Central memory CD8-positive, alpha-beta T cell (primary cell): ENCODE measurements at regions not wholly inside any gene's neighbourhood (a gene's known extent, or its start where the extent isn't known, plus 50 kb on each side); places are given as distances from the start of the nearest gene placed in this dataset.

Source experiments
- ATAC-seq: fragments of 150-1000 bp; cut with Tn5 transposase; replicated peaks from 2 replicates; pipeline ENCODE4 v1.10.0; 2022; ENCODE audit warnings: mild to moderate bottlenecking, moderate FRiP score, moderate number of reproducible peaks; ENCODE audit not compliant: poor library complexity, severe bottlenecking; ENCODE audit errors: extremely low read depth
- DNase-seq, 2 donors: peaks; one replicate each; pipeline ENCODE4 v3.0.0; 2021; ENCODE audit warnings: low spot score in 2 of 2
- H3K27ac Mint-ChIP-seq: one replicate; pipeline ENCODE4 v1.8.0; 2022; ENCODE audit warnings: low read depth, mild to moderate bottlenecking, moderate library complexity, mixed read lengths
- H3K27me3 Mint-ChIP-seq: one replicate; pipeline ENCODE4 v1.8.0; 2022; ENCODE audit warnings: mixed read lengths
- H3K36me3 Mint-ChIP-seq: one replicate; pipeline ENCODE4 v1.8.0; 2022; ENCODE audit warnings: mild to moderate bottlenecking, moderate library complexity, mixed read lengths; ENCODE audit not compliant: insufficient read depth
- H3K4me1 Mint-ChIP-seq: one replicate; pipeline ENCODE4 v1.8.0; 2022; ENCODE audit warnings: mixed read lengths
- H3K4me3 Mint-ChIP-seq: one replicate; pipeline ENCODE4 v1.8.0; 2022; ENCODE audit warnings: mild to moderate bottlenecking, moderate library complexity, mixed read lengths
- H3K9me3 Mint-ChIP-seq: one replicate; pipeline ENCODE4 v1.8.0; 2022; ENCODE audit warnings: mixed read lengths

DNA sequence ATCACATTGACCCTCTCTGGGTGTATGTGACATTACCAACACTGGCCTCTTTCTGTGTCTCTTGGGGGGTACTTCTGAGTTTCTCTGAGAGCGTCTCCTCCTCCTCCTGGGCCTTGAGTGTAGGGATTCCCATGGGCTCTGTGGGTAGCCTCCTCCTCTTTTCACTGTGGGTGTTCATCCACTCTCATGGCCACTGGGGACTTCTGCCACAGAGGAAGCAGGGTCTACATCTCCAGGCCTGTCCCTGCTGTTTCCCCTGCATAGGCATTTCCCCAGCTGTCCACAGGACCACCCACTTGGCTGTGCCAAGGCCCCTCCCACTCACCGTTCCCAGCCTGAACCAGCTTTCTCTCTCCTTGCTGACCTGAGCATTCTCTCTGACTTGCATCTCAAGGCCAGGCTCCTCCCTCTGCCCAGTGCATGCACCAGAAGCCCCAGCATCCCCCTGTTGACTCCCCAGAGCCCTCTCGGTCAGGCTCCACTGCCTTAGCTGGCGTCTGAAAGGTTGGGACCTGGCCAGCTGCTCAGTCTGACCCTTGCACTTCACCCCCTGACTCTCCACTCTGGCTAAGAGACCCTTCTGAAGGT, 487.6 kb downstream of the GLRX3 start:
- Mint-ChIP-seq H3K27me3 (peaks cover 11% of the 10 kb centered on the region), H3K9me3 (peaks cover 6% of the 10 kb centered on the region), H3K4me3 (no peak overlapping the region), H3K36me3 (peaks cover 2% of the 10 kb centered on the region), H3K27ac (no peak overlapping the region), H3K4me1 (no peaks in the 10 kb centered on the region)
- ATAC-seq, result no peak
- no peak for DNase-seq

DNA sequence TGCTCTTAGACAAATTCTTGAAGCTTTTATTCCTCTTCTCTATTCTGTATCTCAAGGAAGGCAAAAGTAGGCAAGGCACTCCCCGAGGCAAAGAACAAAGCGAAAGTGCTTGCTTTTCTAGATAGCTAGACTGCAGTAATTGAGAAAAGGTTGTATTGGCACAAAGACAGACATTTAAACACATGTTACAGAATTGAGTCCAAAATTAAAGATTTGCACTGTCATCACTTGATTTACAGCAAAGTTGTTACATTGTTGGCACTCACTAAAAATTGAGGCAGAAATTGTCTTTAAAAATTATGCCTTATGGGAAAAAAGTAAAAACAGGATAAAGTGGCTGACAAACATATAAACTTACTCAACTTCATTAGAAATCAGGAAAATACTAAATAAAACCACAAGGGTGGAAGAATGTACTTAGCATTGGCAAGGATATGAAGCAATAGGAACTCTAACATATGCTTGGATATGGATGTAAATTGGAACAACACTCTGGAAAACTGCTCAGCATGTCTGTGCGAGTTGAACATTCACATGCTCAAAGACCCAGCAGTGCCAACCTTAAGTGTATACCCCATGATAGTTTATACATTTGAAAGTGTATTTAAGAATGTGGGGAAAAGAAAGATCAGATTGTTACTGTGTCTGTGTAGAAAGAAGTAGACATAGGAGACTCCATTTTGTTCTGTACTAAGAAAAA, 491.3 kb downstream of the GLRX3 start:
- Mint-ChIP-seq H3K27ac (no peak overlapping the region), H3K27me3 (no peaks in the 10 kb centered on the region), H3K9me3 (peaks cover 10% of the 10 kb centered on the region), H3K36me3 (peaks cover 2% of the 10 kb centered on the region), H3K4me1 (peaks cover 5% of the 10 kb centered on the region), H3K4me3 (no peak overlapping the region)
- DNase-seq (no peak), ATAC-seq (no peak)

GRCh38 chr10:130630135-130630534, 493.9 kb downstream of the GLRX3 start:
- peaks cover 10% of the 10 kb centered on the region for H3K9me3 Mint-ChIP-seq
- H3K27ac Mint-ChIP-seq, result no peak overlapping the region
- ATAC-seq (no peak), DNase-seq (no peak)
- H3K4me1 Mint-ChIP-seq, result peaks cover 5% of the 10 kb centered on the region
- H3K4me3 Mint-ChIP-seq, result no peak overlapping the region
- H3K27me3 Mint-ChIP-seq, result peaks cover under 1% of the 10 kb centered on the region
- no peaks in the 10 kb centered on the region for H3K36me3 Mint-ChIP-seq

DNA sequence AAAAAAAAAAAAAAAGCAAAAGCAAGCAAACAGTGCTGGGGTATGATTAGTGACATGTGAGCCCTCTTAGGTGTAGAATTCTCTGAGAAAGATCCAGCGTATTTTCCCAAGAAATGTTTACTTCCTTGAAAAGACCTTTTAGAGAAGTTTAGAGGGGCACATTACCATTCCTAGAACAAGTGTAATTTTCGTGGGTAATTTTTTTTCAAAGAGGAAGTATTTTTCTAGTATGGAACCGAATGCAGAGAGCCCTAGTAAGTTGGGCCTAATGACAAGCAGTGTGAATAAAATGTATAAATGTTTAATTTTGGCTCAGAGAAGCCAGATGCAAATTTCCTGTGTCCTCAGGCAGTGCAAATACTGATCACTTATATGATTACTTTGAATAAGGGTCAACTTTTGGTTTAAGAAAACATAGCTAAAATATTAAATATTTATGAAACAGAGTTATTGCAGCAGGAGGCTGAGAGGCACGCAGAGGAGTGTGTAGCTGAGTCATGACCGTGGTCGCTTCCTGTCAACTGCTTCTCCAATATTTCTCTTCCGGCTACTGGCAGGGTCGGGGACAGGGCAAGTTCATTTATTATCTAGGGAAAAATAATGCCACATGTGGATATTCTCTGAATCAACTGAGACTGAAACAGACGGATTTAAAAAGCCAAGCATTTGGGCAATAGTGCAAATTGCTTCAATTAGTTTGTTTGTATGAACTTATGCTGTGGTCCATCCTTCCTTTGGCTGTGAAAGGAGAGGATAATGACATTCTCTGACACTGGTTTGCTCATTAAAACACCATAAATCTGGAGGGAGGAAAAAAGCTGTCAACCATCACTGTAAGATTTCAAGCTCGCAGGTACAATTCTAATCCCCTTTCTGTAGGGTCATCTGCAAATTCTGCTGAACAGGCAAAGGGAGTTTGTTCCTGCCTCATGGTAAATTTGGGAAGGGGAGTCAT, 495.2 kb downstream of the GLRX3 start:
- DNase-seq, result no peak
- Mint-ChIP-seq H3K36me3 (no peaks in the 10 kb centered on the region), H3K9me3 (peaks cover 10% of the 10 kb centered on the region), H3K4me3 (no peak overlapping the region), H3K27me3 (peaks cover 11% of the 10 kb centered on the region), H3K4me1 (peaks cover 5% of the 10 kb centered on the region), H3K27ac (no peak overlapping the region)
- ATAC-seq, result no peak

DNA sequence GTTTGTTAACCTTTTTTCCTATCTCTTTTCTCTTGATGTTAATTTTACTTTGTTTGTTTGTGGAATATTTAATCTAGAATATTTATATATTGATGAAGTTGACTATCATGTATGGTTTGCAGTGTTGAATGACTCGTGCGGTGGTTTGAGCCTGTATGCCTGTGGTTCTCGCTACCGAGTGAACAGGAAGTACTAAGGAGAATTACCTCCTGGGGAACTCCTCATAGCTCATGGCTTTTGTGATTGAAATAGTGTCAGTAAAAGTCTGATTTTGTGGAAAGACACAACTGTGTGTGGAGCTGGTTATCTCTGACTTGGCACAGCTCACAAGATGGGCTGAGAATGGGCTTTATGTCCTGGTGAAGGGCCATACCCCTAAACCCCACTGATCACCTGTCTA, 498.6 kb downstream of the GLRX3 start:
- peaks cover 11% of the 10 kb centered on the region for H3K27me3 Mint-ChIP-seq
- peaks cover 13% of the 10 kb centered on the region for H3K9me3 Mint-ChIP-seq
- H3K27ac Mint-ChIP-seq, result no peak overlapping the region
- no peak for DNase-seq
- ATAC-seq, result no peak
- H3K4me1 Mint-ChIP-seq, result peaks cover 2% of the 10 kb centered on the region
- H3K4me3 Mint-ChIP-seq, result no peak overlapping the region
- no peaks in the 10 kb centered on the region for H3K36me3 Mint-ChIP-seq

GRCh38 chr10:130635528-130635927, 499.3 kb downstream of the GLRX3 start:
- H3K27me3 Mint-ChIP-seq, result peaks cover 11% of the 10 kb centered on the region
- DNase-seq, result no peak
- ATAC-seq, result no peak
- H3K4me1 Mint-ChIP-seq, result no peaks in the 10 kb centered on the region
- H3K9me3 Mint-ChIP-seq, result peaks cover 16% of the 10 kb centered on the region
- H3K36me3 Mint-ChIP-seq, result no peaks in the 10 kb centered on the region
- H3K27ac Mint-ChIP-seq, result no peak overlapping the region
- H3K4me3 Mint-ChIP-seq, result no peak overlapping the region

- ATAC-seq, result no peak
- H3K27me3 Mint-ChIP-seq, result peaks cover 11% of the 10 kb centered on the region
Measured at GRCh38 chr10:130636313-130636930, 500.2 kb downstream of the GLRX3 start.

GRCh38 chr10:130637089-130637676, 501.0 kb downstream of the GLRX3 start:
- Mint-ChIP-seq H3K36me3 (no peaks in the 10 kb centered on the region), H3K27ac (no peak overlapping the region), H3K4me1 (no peaks in the 10 kb centered on the region), H3K27me3 (peaks cover 11% of the 10 kb centered on the region), H3K4me3 (no peak overlapping the region), H3K9me3 (peaks cover 21% of the 10 kb centered on the region)
- DNase-seq (no peak), ATAC-seq (no peak)

More at GRCh38 chr10:130636313-130636930, 500.2 kb downstream of the GLRX3 start:
- H3K4me3 Mint-ChIP-seq, result no peak overlapping the region
- no peaks in the 10 kb centered on the region for H3K36me3 Mint-ChIP-seq
- H3K9me3 Mint-ChIP-seq, result peaks cover 19% of the 10 kb centered on the region
- DNase-seq, result no peak
- H3K4me1 Mint-ChIP-seq, result no peaks in the 10 kb centered on the region
- H3K27ac Mint-ChIP-seq, result no peak overlapping the region

GRCh38 chr10:130638991-130639390, 502.8 kb downstream of the GLRX3 start:
- Mint-ChIP-seq H3K4me1 (no peaks in the 10 kb centered on the region), H3K4me3 (no peak overlapping the region), H3K27me3 (peaks cover 18% of the 10 kb centered on the region), H3K36me3 (no peaks in the 10 kb centered on the region), H3K9me3 (peaks cover 30% of the 10 kb centered on the region), H3K27ac (no peak overlapping the region)
- ATAC-seq (no peak), DNase-seq (no peak)

DNA sequence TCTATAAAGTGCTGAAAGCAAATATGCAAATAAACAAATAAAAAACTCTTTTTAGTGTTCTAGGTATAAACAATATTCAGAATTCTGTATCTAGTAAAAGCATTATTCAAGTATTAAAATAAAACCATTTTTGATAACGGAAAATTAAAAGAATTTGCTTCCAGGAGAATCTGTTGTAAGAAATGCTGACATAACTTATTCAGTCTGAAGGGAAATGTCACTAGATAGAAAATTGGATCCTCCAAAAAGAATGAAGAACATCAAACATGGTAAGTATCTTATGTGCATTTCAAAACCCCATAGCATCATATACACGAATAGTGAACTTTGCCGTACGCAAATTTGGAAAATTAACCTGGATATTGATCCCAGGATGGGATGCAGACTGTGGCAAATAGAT, 506.7 kb downstream of the GLRX3 start:
- H3K27ac Mint-ChIP-seq, result no peak overlapping the region
- DNase-seq, result no peak
- peaks cover 35% of the 10 kb centered on the region for H3K9me3 Mint-ChIP-seq
- no peak for ATAC-seq
- H3K36me3 Mint-ChIP-seq, result no peaks in the 10 kb centered on the region
- peaks cover 7% of the 10 kb centered on the region for H3K27me3 Mint-ChIP-seq
- H3K4me3 Mint-ChIP-seq, result no peak overlapping the region
- H3K4me1 Mint-ChIP-seq, result no peaks in the 10 kb centered on the region

- Mint-ChIP-seq H3K27me3 (peaks cover 7% of the 10 kb centered on the region), H3K36me3 (no peaks in the 10 kb centered on the region), H3K4me1 (no peaks in the 10 kb centered on the region), H3K4me3 (no peak overlapping the region), H3K9me3 (peaks cover 23% of the 10 kb centered on the region), H3K27ac (no peak overlapping the region)
- ATAC-seq (no peak), DNase-seq (no peak)
Measured at GRCh38 chr10:130647341-130647740, 511.1 kb downstream of the GLRX3 start.

DNA sequence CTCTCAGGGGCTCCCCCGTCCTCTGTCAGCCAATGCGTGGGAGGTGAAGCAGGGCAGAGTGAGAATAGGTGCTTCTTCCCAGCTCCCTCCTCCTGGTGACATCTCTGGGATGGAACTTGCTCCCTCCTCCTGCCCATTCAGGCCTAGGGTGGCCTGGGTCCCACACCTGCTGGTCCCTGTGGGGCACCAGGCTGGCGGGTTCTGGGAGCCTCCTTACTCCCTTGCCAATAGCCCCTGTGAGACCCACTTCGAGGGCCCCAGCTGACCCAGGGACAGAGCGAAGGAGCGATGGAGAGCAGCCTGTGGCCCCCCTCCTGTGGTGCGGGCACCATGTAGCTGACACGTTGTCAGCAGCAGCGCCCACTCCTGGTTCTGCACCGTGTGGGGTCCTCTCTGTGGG, 512.6 kb downstream of the GLRX3 start:
- ATAC-seq (no peak), DNase-seq (no peak)
- H3K36me3 Mint-ChIP-seq, result no peaks in the 10 kb centered on the region
- H3K27ac Mint-ChIP-seq, result no peak overlapping the region
- no peaks in the 10 kb centered on the region for H3K4me1 Mint-ChIP-seq
- H3K4me3 Mint-ChIP-seq, result no peak overlapping the region
- H3K27me3 Mint-ChIP-seq, result no peaks in the 10 kb centered on the region
- H3K9me3 Mint-ChIP-seq, result peaks cover 21% of the 10 kb centered on the region
